Activated CD4-positive, alpha-beta T cell treated with anti-CD3 and anti-CD28 coated beads, Interleukin-2, Interleukin-4, amounts not matched to agents 100 ng/mL and 50 ng/mL, durations not matched to agents 16 hours and 8 hours (primary cell): ENCODE measurements at regions not wholly inside any gene's neighbourhood (a gene's known extent, or its start where the extent isn't known, plus 50 kb on each side); places are given as distances from the start of the nearest gene placed in this dataset.
"Not testable (repeated sequence)": the region's sequence is repeated elsewhere in the genome, so short reads cannot be mapped to it uniquely, and the experiment has no call there.

ENCODE experiments used
- DNase-seq: peaks from one replicate; pipeline ENCODE4 v3.0.0-alpha.2; 2020; ENCODE audit warnings: low spot score

DNA sequence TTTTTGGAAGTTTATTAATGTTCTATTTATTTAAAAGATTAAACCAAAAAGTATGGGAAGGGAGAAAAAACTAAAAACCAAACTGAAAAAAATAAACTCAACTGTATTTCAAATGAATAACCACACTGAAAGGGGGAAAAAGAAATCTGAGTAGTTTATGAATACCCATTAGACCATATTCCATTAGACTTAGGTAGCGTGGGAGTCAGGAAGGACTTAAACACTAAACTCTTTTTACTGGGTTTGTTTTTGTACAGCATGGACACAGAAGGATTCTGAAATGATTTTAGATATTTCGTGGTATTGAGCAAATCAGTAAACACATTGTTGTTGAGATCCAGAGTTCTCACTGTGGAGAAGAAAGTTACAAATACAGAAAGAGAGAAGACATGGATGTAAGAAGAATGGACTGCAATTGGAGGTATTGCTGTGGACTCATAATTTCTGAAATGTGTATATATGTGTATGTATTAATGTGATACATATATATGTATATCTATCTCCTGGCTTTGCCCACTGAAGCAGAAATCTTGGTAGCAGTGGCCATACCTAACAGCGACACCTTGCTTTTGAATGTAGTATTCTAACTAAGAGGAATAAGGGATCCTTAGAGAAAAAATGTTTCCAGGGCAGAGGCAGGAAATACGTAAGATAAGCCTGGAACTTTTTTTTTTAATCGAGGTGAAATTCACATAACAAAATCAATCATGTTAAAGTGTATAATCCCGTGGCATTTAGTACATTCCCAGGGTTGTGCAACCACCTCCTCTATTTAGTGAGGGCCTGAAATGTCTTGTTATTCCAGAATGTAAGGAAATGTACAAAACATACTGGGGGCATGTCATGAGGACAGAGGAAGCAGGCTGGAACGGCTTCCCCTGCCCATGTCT lies 228.8 kb downstream of the SMARCA2 start:
- DNase-seq = no peak

GRCh38 chr9:2247340-2247739 lies 232.2 kb downstream of the SMARCA2 start:
- DNase-seq = no peak

- no peak for DNase-seq
Measured at GRCh38 chr9:2248768-2249265, 233.7 kb downstream of the SMARCA2 start.

- DNase-seq = no peak
Measured at GRCh38 chr9:2253636-2254580, 238.8 kb downstream of the SMARCA2 start.

DNA sequence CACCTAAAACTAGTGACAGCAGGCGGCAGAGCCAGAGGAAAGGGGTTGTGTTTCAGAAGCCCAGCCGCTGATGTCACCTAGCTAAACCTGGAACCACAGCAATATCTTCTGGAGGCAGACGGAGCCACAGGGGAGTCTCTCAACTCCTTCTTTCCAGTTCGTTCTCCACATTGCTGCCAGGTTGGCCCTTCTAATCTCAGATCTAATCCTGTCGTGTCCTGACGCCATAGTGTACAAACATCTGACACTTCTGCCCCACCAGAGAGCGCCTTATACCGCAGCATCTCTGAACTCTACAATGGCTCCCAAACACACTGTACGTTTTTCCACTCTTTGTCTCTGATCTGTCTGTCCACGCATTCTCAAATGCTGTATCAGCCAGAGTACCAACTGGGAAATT lies 240.0 kb downstream of the SMARCA2 start:
- no peak for DNase-seq

GRCh38 chr9:2257248-2257929 lies 242.2 kb downstream of the SMARCA2 start:
- DNase-seq = no peak

GRCh38 chr9:2260417-2261306 lies 245.5 kb downstream of the SMARCA2 start:
- DNase-seq = no peak

DNA sequence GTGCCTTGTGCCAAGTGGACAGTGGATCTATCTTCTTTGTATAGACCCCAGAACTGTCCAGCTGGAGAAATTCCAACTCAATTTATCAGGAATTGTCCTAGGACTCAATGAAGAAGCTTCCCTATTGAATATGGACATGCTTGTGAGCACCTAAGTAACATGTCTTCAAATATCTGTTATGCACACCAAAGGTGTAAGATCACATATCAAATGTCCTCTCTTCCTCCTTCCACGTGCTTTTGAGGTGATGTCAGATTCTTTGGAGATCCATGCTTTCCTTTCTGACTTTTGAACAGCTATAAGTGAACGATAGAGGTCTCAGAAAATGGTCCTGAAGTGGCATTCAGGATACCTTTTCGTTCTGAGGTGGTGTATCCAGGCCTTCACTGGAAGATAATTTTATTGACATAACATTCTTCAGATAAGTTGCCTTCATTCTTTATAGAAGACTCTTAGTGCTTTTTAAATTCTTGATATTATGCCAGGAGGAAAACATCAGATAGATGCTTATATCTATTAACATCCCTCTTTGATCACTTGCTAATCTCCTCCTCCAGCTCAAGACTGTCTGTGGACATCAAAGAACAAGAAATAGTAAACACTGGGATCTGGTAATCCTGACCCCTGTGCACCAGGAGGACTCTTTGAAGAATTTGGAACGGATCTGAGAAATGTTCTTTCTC lies 246.4 kb downstream of the SMARCA2 start:
- DNase-seq = no peak

DNA sequence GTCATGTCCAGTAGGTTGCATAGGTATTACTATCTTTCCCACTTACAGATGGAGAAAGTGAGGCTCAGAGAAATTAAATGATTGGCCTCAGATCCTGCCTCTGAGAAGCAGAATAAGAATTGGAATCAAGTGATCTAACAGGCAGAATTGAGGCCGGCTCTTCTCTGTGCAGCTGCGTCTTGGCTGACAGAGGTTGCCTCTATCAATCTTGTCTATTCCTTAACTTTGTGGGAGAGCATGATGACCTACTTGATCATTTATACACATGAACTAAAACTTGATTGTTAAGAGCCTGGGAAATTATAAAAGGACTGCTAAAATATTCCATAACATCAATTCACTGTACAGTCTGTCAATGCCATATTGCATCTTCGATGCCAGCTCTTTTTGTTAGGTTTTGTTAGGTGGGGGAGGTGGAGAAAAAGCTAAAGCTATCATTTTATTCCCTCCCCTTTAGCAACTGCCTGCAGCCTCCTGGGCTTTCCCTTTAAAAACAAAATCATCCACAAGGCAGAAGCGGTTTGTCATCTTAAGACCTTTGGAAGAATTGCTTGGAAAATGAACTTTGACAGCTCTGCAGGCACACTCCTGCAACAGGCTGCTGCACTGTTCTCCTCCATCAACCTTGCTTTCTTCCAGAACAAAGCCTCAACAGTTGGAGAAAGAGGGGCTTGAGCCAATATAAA lies 247.4 kb downstream of the SMARCA2 start:
- no peak for DNase-seq

GRCh38 chr9:2263111-2263510 lies 248.0 kb downstream of the SMARCA2 start:
- no peak for DNase-seq

GRCh38 chr9:2263665-2264064 lies 248.5 kb downstream of the SMARCA2 start:
- DNase-seq = no peak

- DNase-seq = no peak
Measured at GRCh38 chr9:2264081-2264480, 248.9 kb downstream of the SMARCA2 start.

GRCh38 chr9:2267181-2267745 lies 252.1 kb downstream of the SMARCA2 start:
- no peak for DNase-seq

GRCh38 chr9:2269778-2270177 lies 254.6 kb downstream of the SMARCA2 start:
- no peak for DNase-seq

DNA sequence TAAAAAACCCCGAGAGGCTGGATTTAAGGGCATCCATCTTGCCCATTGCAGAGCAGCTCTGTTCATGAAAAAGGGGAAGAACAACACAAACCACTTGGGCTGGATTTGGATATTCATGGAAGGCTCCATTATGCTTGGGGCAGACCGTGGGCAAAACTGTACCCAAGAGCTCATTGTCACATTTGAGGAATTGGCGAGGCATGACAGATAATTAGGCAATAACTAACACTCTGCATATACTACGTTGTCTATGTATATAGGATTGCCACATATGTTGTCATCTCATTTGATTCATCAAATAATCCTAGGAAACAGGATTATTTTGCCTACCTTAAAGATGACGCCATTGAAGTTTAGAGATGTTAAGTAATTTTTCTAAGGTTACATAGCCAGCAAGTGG lies 255.4 kb downstream of the SMARCA2 start:
- no peak for DNase-seq

GRCh38 chr9:2271426-2271825 lies 256.3 kb downstream of the SMARCA2 start:
- DNase-seq = peak; percentile 37

DNA sequence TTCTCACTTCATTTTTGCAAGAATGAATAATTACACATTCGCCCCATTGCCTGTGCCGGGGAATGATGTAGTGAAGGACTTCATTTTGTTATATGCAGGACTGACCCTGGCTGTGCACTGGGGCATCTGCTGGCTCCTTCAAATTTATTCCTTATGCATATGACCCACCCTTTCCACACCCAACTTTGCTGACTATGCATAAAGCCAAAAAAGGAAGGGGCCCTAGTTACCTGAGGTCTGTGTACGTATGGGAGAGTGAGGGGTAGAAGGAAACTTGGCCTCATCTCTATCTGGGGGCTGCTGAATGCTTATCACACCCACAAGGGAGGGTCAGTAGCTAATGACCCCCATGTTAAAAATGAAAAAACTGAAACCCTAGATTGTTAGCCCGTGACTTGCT lies 259.6 kb downstream of the SMARCA2 start:
- no peak for DNase-seq

- DNase-seq = no peak
Measured at GRCh38 chr9:2276296-2276695, 261.1 kb downstream of the SMARCA2 start.

DNA sequence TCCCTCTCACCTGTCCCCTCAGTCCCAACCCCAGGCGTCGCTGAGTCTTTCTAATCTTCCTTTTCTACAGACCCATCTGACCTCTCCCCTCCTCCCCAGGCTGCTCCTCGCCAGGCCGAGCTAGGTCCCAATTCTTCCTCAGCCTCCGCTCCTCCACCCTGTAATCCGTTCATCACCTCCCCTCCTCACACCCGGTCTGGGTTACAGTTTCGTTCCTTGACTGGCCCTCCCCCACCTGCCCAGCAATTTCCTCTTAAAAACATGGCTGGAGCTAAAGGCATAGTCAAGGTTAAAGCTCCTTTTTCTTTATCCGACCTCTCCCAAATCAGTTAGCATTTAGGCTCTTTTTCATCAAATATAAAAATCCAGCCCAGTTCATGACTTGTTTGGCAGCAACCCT lies 262.0 kb downstream of the SMARCA2 start:
- DNase-seq = not testable (repeated sequence)

GRCh38 chr9:2277644-2278043 lies 262.5 kb downstream of the SMARCA2 start:
- DNase-seq = not testable (repeated sequence)
